ENCODE measurements at regions not wholly inside any gene's neighbourhood (a gene's known extent, or its start where the extent isn't known, plus 50 kb on each side); places are given as distances from the start of the nearest gene placed in this dataset.

DNA sequence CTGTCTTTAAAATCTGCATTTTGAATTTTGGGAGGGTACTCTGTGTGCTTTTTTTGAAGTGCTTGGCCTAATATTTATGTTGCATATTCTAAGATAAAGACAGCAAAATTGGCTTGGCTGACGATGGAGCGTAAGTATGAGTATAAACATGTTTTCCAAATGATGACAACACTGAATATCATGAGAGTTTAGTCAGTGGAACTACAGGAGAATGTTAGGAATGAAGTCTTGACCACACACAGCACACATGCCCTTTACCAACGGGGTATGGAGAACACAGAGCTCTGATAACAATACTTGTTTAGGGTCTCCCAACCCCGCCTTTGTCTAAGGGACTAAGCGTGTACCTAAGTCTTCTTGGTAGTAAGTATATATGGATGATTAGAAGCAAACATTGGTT is 253.9 kb upstream of the FZD8 start (continued):
- no peak for TF ChIP-seq ELF1 (IDR thresholded peaks at IDR 0.05; ENCODE audit: borderline replicate concordance, low read depth)
- TF ChIP-seq, protein P1, sequence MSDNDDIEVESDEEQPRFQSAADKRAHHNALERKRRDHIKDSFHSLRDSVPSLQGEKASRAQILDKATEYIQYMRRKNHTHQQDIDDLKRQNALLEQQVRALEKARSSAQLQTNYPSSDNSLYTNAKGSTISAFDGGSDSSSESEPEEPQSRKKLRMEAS (IDR thresholded peaks at IDR 0.05) = no peak
- TF ChIP-seq ZNF274 (IDR thresholded peaks at IDR 0.05; ENCODE audit: low read depth, low read length) = no peak
- TF ChIP-seq POLR2A (IDR thresholded peaks at IDR 0.05; ENCODE audit: borderline replicate concordance, extremely low read depth, insufficient read depth, insufficient read length) = no peak
- TF ChIP-seq SRF (IDR thresholded peaks at IDR 0.05; ENCODE audit: low read depth) = no peak

GRCh38 chr10:35895331-35895730 is 253.2 kb upstream of the FZD8 start:
- no peak overlapping the region for H3K4me2 ChIP-seq (ENCODE audit: low read length)
- H3K4me1 ChIP-seq (ENCODE audit: control insufficient read depth in 1 of 2, insufficient read depth in 2 of 2, low read length in 2 of 2) = no peaks in the 10 kb centered on the region
- no peak overlapping the region for H3K27ac ChIP-seq (ENCODE audit: low read depth, low read length)
- no peaks in the 10 kb centered on the region for H4K20me1 ChIP-seq (ENCODE audit: insufficient read depth)
- H3K9me2 ChIP-seq (ENCODE audit: insufficient read depth) = no peaks in the 10 kb centered on the region
- ChIA-PET CTCF (no interaction called here), POLR2A (no interaction called here), RAD21 (ENCODE audit: low non-redundant PET in 1 of 2, low total read pairs in 2 of 2, uncharacterized antibody in 2 of 2, unreplicated experiment in 2 of 2) (no interaction called here)
- no peak for TF ChIP-seq CBX3 (IDR thresholded peaks at IDR 0.05; ENCODE audit: low read depth)
- TF ChIP-seq FOSL1 (IDR thresholded peaks at IDR 0.05; ENCODE audit: low read depth) = no peak
- TF ChIP-seq SIN3A (IDR thresholded peaks at IDR 0.05; ENCODE audit: low read depth) = no peak
- no peak for TF ChIP-seq SP1 (IDR thresholded peaks at IDR 0.05; ENCODE audit: low read depth)
- TF ChIP-seq, protein P1 (IDR thresholded peaks at IDR 0.05) = no peak
- H3K9ac ChIP-seq (ENCODE audit: low read length) = no peak overlapping the region
- H3K4me3 ChIP-seq (replicated peaks in 1 of 2; ENCODE audit: low read depth in 1 of 2, low read length in 2 of 2) = no peak overlapping the region
- H3K79me2 ChIP-seq (ENCODE audit: insufficient read depth, low read length) = no peaks in the 10 kb centered on the region
- no TSS peak for BruUV-seq (replicated peaks)
- ATAC-seq = no peak
- DNase-seq (ENCODE audit: low read depth, low spot score) = no peak
- H3K9me3 ChIP-seq (ENCODE audit: control insufficient read depth in 1 of 2, insufficient read depth in 1 of 2, low read depth in 1 of 2, low read length in 2 of 2) = peaks cover 0 to 10% of the 10 kb centered on the region in 2 experiments; a peak in 1 of 4 replicates
- H3K36me3 ChIP-seq (ENCODE audit: control insufficient read depth in 1 of 2, insufficient read depth in 2 of 2, low read length in 2 of 2) = no peaks in the 10 kb centered on the region
- H2AFZ ChIP-seq (ENCODE audit: low read depth, low read length, poor library complexity, severe bottlenecking) = no peak overlapping the region
- intact Hi-C loops (cut with micrococcal nuclease) = no loop called here
- H3K27me3 ChIP-seq (ENCODE audit: insufficient read depth, low read length) = no peaks in the 10 kb centered on the region

DNA sequence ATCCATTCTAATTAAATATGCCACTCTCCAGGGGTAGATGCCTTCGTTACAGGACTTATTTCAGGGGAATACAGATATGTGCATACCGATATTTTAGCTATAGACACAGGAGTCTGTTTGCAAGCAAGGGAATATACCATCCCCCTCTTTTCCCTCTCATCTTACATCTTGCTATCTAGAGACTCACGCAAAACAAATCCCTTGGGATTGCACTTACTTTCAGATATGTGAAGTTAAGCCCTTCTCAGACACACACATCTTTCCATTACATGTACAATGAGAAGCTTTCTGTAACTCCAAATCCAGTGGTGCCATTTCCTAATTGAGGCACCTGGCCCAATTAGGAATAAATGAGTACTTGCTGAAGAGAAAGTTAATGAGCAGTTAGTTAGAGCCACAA is 250.4 kb upstream of the FZD8 start:
- no peak overlapping the region for H3K4me2 ChIP-seq (ENCODE audit: low read length)
- ChIA-PET POLR2A (no interaction called here), RAD21 (ENCODE audit: low non-redundant PET in 1 of 2, low total read pairs in 2 of 2, uncharacterized antibody in 2 of 2, unreplicated experiment in 2 of 2) (no interaction called here), CTCF (no interaction called here)
- H2AFZ ChIP-seq (ENCODE audit: low read depth, low read length, poor library complexity, severe bottlenecking) = no peak overlapping the region
- no peaks in the 10 kb centered on the region for H4K20me1 ChIP-seq (ENCODE audit: insufficient read depth)
- no TSS peak for BruUV-seq (replicated peaks)
- no peaks in the 10 kb centered on the region for H3K36me3 ChIP-seq (ENCODE audit: control insufficient read depth in 1 of 2, insufficient read depth in 2 of 2, low read length in 2 of 2)
- no peak overlapping the region for H3K9ac ChIP-seq (ENCODE audit: low read length)
- DNase-seq (ENCODE audit: low read depth, low spot score) (no peak), ATAC-seq (no peak)
- peaks cover 0 to 7% of the 10 kb centered on the region in 2 experiments; a peak in 1 of 4 replicates for H3K9me3 ChIP-seq (ENCODE audit: control insufficient read depth in 1 of 2, insufficient read depth in 1 of 2, low read depth in 1 of 2, low read length in 2 of 2)
- no peaks in the 10 kb centered on the region for H3K4me1 ChIP-seq (ENCODE audit: control insufficient read depth in 1 of 2, insufficient read depth in 2 of 2, low read length in 2 of 2)
- no peaks in the 10 kb centered on the region for H3K27me3 ChIP-seq (ENCODE audit: insufficient read depth, low read length)
- intact Hi-C loops (cut with micrococcal nuclease) = no loop called here
- no peak overlapping the region for H3K27ac ChIP-seq (ENCODE audit: low read depth, low read length)
- H3K9me2 ChIP-seq (ENCODE audit: insufficient read depth) = no peaks in the 10 kb centered on the region
- H3K4me3 ChIP-seq (replicated peaks in 1 of 2; ENCODE audit: low read depth in 1 of 2, low read length in 2 of 2) = no peak overlapping the region
- TF ChIP-seq POLR2AphosphoS5 (IDR thresholded peaks at IDR 0.05; ENCODE audit: low read depth, low read length) = no peak
- no peak for TF ChIP-seq SRF (IDR thresholded peaks at IDR 0.05; ENCODE audit: low read depth)
- H3K79me2 ChIP-seq (ENCODE audit: insufficient read depth, low read length) = no peaks in the 10 kb centered on the region
